Astrocyte of the spinal cord (primary cell): ENCODE measurements at regions not wholly inside any gene's neighbourhood (a gene's known extent, or its start where the extent isn't known, plus 50 kb on each side); places are given as distances from the start of the nearest gene placed in this dataset.

Experiments used
- DNase-seq: peaks from one replicate; pipeline ENCODE4 v3.0.0; 2011; ENCODE audit warnings: low read depth, low spot score
- H3K4me3 ChIP-seq: 2 replicates; pipeline ENCODE4 v1.5.1; 2011; ENCODE audit warnings: low read depth, mild to moderate bottlenecking, low read length, moderate library complexity
- in situ Hi-C: cut with HindIII; loops from 2 replicates; pipeline ENCODE4 v1.10.0; 2017; ENCODE audit warnings: low sequenced_read_pairs
- TF ChIP-seq, protein P1 (sequence below): IDR thresholded peaks from 2 replicates; pipeline ENCODE4 v1.5.1; 2012; ENCODE audit warnings: low read depth, mild to moderate bottlenecking, low read length, inconsistent platforms

GRCh38 chr12:43106355-43106754 is 445.6 kb downstream of the ADAMTS20 start:
- in situ Hi-C loops = no loop called here
- TF ChIP-seq, protein P1, sequence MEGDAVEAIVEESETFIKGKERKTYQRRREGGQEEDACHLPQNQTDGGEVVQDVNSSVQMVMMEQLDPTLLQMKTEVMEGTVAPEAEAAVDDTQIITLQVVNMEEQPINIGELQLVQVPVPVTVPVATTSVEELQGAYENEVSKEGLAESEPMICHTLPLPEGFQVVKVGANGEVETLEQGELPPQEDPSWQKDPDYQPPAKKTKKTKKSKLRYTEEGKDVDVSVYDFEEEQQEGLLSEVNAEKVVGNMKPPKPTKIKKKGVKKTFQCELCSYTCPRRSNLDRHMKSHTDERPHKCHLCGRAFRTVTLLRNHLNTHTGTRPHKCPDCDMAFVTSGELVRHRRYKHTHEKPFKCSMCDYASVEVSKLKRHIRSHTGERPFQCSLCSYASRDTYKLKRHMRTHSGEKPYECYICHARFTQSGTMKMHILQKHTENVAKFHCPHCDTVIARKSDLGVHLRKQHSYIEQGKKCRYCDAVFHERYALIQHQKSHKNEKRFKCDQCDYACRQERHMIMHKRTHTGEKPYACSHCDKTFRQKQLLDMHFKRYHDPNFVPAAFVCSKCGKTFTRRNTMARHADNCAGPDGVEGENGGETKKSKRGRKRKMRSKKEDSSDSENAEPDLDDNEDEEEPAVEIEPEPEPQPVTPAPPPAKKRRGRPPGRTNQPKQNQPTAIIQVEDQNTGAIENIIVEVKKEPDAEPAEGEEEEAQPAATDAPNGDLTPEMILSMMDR = no peak

GRCh38 chr12:43105426-43105981 is 446.5 kb downstream of the ADAMTS20 start:
- TF ChIP-seq, protein P1 = no peak
- H3K4me3 ChIP-seq = no peak overlapping the region
- DNase-seq = no peak
- in situ Hi-C loops = no loop called here

More at GRCh38 chr12:43106355-43106754, 445.6 kb downstream of the ADAMTS20 start:
- no peak overlapping the region for H3K4me3 ChIP-seq
- DNase-seq = no peak

DNA sequence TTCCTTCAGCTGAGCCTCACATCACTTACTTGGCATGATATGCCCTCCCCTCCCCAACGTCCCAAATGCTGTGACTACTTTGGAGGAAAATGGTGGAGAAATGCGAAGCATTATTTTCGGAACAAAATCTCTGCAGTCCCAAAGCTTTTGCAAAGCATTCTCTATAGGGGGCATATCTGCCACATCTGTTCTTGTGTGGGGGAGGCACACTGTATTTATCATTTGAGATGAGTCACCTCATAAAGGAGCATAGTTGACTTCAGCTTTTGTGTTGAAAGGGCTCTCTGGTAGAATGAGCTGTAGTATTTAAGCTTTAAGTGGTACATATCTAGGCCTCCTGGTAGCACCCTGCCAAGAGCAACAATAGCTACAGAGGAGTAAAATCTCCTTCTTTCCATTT is 447.5 kb downstream of the ADAMTS20 start:
- H3K4me3 ChIP-seq = no peak overlapping the region
- in situ Hi-C loops = no loop called here
- peak; percentile 90 for DNase-seq
- TF ChIP-seq, protein P1 = peak; percentile 8

- in situ Hi-C loops = no loop called here
- H3K4me3 ChIP-seq = no peak overlapping the region
- no peak for DNase-seq
- TF ChIP-seq, protein P1 = no peak
These were observed 448.1 kb downstream of the ADAMTS20 start for GRCh38 chr12:43103866-43104265.

GRCh38 chr12:43102546-43103264 is 449.3 kb downstream of the ADAMTS20 start:
- no peak overlapping the region for H3K4me3 ChIP-seq
- no peak for DNase-seq
- in situ Hi-C loops = no loop called here
- TF ChIP-seq, protein P1 = no peak

- no peak overlapping the region for H3K4me3 ChIP-seq
- in situ Hi-C loops = no loop called here
- no peak for DNase-seq
- TF ChIP-seq, protein P1 = no peak
These were observed 451.8 kb downstream of the ADAMTS20 start for GRCh38 chr12:43100231-43100630.
